OCI-LY3 (cell line): ENCODE measurements at regions not wholly inside any gene's neighbourhood (a gene's known extent, or its start where the extent isn't known, plus 50 kb on each side); places are given as distances from the start of the nearest gene placed in this dataset.

Experiments used
- CTCF ChIP-seq: fragments of 200-600, 300-600 bp; sonication (generic); IDR thresholded peaks from 2 replicates; pipeline ENCODE4 v1.5.1; 2014; ENCODE audit warnings: antibody characterized with exemption, low read length, low read depth
- EZH2phosphoT487 ChIP-seq: fragments of 200-600 bp; shearing (Covaris generic); IDR thresholded peaks from 2 replicates; pipeline ENCODE4 v1.6.1; 2018; ENCODE audit warnings: antibody characterized with exemption, mixed run types, low read depth

- TF ChIP-seq CTCF (no peak), EZH2phosphoT487 (no peak)
Measured at GRCh38 chr12:126114441-126114840, 1049.2 kb downstream of the AACS start.
